ENCODE measurements at regions not wholly inside any gene's neighbourhood (a gene's known extent, or its start where the extent isn't known, plus 50 kb on each side); places are given as distances from the start of the nearest gene placed in this dataset.
"Not testable (repeated sequence)": the region's sequence is repeated elsewhere in the genome, so short reads cannot be mapped to it uniquely, and the experiment has no call there.

DNA sequence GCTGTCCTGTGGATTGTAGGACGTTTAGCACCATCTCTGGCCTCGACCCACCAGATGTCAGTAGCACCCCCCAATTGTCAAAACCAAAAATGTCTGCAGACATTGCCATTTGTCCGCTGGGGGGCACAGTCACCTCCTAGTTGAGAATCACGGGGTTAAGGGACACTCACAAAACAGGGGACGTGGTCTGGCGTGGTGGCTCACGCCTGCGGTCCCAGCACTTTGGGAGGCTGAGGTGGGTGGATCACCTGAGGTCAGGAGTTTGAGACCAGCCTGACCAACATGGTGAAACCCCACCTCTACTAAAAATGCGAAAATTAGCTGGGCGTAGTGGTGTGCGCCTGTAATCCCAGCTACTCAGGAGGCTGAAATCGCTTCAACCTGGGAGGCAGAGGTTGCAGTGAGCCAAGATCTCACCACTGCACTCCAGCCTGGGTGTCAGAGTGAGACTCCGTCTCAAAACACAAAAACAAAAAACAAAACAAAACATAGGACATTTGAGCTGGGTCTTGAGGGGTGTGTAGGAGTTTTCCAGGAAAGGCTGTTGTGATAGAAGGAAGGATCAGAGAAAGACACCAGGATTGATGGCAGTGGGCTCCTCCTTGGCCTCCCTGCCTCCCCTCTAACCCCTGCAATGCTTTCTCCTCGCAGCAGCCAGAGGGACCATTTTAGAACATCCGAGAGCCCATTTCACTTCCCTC is 171.8 kb upstream of the GSE1 start:
- peak; percentile 9 for DNase-seq (ENCODE audit: low spot score)

GRCh38 chr16:85441890-85442670 is 171.0 kb upstream of the GSE1 start:
- no peak for DNase-seq (ENCODE audit: low spot score)

GRCh38 chr16:85443116-85443515 is 170.0 kb upstream of the GSE1 start:
- DNase-seq (ENCODE audit: low spot score) = no peak

DNA sequence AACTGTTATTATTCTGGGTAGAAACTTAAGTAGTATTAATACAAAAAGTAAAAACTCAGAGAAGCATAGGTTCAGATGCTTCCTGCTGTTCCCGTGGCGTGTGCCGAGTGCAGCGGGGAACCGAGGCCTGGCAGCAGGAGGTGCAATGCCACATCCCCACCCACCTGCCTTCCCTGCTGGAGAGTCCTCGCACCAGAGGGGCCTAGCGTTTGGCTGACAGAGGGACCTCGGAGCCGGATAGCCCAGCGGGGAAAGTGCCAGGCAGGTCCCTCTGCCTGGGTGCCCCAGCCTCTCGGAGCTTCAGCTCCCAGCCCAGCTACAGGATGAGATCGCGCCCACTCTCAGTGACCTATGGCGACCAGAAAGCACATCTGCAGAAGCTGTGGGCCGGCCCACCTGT is 169.6 kb upstream of the GSE1 start:
- no peak for DNase-seq (ENCODE audit: low spot score)

DNA sequence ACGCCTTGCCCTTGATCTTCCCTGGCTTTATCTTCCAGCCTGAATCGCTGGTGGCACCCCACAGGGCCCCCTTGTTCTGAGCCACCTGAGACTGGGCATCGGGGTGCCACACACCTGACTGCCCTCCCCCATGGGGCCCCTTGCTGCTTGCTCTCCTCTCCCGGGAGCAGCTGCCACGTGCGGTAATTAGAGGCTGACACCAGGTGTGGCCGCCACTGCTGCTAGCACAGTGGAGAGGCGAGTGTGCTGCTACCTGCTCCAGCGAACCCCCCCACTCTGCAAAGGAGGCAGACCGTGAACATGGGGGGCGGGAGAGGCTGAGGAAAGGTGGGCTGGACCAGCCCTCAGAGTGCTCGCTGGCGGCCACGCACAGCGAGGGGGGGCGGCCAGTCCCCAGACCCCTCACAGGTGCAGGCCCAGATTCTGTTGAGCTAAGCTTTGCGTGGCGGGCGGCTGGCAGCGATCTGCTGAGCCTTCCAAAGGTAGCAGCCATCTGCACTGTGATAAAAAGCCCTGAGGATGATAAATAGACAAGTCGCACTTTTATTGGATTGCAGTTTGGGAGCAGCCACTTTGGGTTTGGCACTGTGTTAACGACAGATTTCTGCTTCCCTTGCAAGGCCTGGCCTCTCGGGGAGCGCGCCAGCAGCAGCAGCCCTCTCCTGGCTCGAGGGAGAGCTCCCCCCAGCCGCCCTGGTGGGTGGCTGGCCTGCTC is 167.9 kb upstream of the GSE1 start:
- no peak for DNase-seq (ENCODE audit: low spot score)

DNA sequence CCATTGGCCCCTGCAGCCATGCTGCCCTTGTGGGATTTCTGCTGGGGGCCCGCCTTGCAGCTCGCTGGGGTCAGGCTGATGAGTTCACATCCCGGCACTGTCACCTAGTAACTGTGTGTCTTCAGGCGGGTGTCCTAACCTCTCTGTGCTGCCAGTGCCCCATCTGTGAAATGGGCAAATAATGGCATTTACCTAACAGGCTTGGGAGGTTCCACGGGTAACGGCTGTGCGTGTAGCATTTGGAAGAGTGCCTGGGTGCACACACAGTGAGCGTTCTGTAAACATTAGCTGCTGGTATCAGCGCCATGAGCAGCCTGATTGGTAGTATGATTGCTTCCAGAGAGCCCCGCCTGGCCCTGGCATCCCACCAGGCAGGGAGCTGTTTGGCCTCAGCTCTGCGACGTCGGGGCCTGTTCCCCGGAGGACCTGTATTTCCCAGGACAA is 167.3 kb upstream of the GSE1 start:
- no peak for DNase-seq (ENCODE audit: low spot score)

DNA sequence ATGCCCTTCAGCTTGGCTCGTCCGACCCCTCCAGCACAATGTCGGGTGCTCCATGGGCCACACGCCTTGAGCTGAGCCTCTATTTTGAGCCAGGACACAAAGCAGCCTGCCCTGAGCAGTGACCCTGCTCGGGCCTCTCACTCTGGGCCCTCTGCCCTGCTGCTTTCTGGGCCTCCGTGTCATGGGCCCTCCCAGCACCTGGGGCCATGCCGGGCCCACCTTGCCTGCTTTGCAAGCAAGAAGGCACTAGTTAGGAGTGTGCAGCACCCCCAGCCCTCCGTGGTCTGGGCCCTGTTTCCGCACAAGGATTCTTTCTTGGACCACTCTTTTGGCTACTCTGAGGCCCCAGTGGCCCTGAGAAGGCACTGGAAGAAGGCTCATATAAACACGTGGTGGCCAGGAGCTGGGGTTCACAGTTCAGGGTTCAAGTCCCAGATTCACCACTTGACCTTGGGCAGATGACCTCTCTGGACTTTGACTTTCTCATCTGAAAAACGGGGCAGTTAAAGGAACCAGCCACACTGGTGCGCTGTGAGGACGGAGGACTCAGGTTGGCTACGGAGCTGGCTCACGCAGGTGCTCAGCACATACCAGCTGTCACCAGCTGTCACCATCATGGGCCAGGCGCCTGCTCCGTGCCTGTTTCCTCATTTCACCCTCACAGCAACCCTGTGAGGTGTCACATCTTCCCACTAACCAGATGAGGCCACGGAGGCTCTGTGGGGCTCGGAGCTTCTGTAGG is 166.0 kb upstream of the GSE1 start:
- DNase-seq (ENCODE audit: low spot score) = no peak

DNA sequence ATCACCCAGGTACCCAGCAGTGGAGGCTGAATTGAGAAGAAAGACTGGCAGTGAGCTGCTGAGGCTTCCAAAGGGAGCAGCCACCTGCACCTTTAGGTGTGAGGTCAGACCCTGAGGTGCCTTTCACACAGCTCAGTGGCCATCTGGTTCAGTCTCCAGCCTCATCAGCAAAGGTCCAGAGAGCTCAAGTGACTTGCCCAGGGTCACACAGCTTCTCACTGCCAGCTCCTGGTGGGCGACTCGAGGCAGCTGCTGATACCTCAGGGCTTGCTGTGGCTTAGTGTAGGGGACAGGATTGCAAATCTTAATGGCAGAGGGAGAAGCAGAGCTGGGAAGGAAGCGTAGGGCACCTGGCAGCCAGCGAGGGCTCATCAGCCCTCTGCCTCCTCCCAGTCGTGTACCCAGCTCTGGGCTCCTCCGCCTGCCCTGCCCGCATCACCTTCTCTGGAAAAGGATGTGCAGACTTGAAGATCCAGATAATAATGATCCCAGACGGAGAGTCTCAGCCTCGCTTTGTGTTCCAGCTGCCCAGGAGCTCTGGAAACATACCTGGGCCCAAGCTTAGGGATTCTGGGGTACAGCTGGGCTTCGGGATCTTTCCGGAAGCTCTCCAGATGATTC is 165.3 kb upstream of the GSE1 start:
- DNase-seq (ENCODE audit: low spot score) = no peak

DNA sequence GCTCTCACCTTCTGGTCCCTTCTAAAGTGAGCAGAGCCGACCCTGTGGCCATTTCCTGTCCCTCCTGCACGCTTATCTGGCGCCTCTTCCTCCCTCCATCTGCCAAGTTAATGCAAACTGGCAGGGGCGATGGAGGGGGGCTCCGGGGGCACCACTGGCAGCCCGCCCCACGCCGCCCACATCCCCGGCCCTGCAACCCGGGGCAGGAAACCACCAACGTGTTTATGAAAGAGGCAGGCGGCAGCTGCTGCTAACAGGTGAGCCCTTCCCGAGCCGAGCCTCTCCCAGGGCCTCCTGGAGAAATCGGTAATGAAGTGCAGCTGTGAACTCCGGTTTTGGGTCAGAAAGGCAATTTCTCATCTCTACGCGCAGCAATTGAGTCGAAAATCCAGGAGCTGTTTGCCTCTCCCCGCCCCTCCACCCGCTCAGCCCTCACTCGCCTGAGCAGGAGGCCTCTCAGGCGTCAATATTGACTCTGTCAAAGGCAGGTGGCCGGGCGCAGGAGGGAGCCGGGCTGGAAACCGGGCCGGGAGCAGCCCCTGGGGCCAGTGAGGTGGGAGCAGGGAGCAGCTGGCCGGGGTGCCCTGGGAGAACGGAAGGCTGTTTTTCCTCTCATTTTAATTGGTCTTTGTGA is 164.4 kb upstream of the GSE1 start:
- peak; percentile 28 for DNase-seq (ENCODE audit: low spot score)

GRCh38 chr16:85449191-85449884 is 163.8 kb upstream of the GSE1 start:
- DNase-seq (ENCODE audit: low spot score) = no peak

DNA sequence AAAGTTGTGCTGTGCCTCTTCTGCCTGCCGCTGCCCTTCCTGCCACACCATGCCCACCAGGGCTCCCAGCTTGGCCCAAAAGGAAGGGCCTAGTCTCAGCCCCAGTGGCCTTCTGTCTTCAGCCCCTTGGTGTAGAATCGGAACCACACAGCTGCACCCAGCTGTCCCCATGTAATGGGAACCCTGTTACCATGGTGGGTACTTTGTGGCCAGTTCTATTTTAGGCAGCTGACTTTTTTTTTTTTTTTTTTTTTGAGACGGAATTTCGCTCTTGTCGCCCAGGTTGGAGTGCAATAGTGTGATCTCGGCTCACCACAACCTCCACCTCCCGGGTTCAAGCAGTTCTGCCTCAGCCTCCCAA is 163.3 kb upstream of the GSE1 start:
- DNase-seq (ENCODE audit: low spot score) = no peak

DNA sequence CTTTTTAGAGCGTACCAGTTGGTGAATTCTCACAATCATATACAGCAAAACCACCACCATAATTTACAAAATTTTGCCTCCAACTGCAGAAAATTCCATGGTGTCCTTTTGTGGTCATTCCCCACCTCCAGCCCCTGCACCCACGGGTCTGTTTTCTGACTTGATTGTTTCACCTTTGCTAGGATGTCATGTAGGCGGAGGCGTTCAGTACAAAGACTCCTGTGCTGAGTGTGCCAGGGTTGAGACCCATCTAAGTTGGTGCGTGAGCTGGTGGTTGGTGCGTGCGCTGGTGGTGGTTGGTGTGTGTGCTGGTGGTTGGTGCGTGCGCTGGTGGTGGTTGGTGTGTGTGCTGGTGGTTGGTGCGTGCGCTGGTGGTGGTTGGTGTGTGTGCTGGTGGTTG is 162.0 kb upstream of the GSE1 start:
- DNase-seq (ENCODE audit: low spot score) = not testable (repeated sequence)

GRCh38 chr16:85451641-85452363 is 161.3 kb upstream of the GSE1 start:
- no peak for DNase-seq (ENCODE audit: low spot score)

DNA sequence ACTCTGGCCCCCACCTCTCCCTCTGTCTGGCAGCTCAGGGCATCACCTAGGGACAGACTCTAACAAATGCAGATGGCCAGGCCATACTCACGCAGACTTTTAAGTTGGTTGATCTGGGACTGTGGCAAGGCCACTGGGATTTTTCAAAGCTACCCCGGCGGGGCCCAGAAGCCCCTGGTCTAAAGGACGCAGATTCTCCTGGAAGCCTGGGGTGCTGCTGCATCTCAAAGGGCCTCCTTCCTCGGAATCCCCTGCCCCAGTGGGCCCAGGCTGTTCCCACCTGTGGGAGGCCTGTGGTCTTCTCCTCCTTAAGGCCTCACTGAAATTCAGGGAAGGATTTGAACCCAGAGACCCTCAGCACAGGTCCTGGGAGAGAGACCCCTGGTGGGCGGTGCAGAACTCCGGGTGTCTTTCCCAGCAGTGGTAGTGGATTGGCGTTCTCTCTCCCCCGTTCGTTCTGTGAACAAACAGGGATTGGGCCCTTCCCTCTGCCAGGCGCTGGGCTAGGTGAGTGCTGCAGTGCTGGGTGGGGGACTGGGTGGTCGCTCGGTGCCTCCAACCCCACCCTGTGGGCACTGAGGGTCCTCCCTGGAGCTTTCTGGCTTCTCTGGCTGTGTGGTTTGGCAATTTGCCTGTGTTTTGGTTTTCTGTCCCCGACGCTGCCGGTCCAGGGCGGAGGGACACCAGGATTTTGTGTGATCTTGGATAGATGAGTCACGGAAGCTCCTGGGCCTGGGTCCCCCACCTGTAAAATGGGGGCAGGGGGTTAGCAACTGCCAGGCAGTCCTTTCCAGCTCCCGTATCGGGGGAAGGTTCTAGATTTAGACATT is 160.5 kb upstream of the GSE1 start:
- no peak for DNase-seq (ENCODE audit: low spot score)

DNA sequence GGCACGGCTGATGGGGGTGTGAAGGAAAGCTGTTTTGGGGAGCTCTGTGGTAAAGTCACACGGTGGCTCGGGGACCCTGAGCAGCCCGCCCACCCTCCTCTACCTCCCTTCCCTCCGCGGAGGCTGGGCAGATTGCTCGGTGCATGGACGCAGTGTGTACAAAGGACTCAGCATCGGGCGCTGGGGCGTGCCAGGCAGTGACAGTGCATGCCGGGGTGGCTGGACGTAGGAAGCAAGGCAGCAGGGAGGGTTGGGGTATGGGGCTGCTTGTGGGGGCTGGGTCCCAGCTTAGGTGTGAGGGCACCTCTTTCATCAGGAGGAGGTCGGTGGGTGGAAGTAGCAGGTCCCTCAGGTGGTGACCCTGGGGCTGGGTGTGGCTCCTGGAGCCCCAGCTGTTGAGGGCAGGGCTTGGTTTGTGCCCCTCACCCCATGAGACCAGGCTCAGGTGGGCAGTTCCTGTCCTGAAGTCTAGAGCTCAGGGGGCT is 159.9 kb upstream of the GSE1 start:
- DNase-seq (ENCODE audit: low spot score) = no peak

DNA sequence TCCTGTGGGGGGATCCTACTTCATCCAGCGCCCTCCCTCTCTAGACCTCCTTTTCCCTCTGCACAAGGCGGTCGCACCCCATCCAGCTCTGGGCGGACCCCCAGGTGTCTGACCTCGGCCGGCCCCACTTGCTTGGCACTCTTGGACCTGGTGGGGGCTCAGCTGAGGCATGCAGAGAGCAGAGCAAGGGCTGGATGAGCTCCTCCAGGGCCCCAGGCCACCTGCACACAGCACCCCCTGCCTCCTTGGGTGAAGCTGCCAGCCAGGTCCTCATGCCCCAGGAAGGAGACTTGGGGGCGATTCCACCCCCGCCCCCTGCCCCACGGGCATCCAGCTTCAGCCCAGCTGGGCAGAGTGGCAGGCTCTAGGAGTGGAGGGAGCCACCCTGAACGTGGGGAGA is 159.4 kb upstream of the GSE1 start:
- no peak for DNase-seq (ENCODE audit: low spot score)

- no peak for DNase-seq (ENCODE audit: low spot score)
These were observed 158.8 kb upstream of the GSE1 start for GRCh38 chr16:85454171-85454872.

DNA sequence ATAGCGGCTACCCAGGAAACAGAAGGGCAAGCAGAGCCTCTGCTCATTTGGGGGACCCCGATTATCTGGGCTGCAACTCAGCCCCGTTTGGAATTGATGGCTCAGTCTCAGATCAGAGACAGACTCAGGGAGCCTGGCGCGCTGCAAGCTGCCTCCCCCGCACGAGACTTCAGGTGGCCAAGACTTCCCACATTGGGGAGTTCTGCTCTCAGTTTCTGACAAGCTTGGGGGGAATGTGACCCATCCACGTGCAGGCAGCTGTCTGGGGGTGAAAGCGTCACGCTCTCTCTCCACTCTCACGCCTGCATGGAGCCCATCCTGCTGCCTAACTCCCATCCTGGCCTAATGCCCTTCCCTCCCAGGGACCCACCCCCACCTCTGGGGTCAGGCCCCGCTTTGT is 157.6 kb upstream of the GSE1 start:
- DNase-seq (ENCODE audit: low spot score) = no peak
